ENCODE measurements at regions not wholly inside any gene's neighbourhood (a gene's known extent, or its start where the extent isn't known, plus 50 kb on each side); places are given as distances from the start of the nearest gene placed in this dataset.

DNA sequence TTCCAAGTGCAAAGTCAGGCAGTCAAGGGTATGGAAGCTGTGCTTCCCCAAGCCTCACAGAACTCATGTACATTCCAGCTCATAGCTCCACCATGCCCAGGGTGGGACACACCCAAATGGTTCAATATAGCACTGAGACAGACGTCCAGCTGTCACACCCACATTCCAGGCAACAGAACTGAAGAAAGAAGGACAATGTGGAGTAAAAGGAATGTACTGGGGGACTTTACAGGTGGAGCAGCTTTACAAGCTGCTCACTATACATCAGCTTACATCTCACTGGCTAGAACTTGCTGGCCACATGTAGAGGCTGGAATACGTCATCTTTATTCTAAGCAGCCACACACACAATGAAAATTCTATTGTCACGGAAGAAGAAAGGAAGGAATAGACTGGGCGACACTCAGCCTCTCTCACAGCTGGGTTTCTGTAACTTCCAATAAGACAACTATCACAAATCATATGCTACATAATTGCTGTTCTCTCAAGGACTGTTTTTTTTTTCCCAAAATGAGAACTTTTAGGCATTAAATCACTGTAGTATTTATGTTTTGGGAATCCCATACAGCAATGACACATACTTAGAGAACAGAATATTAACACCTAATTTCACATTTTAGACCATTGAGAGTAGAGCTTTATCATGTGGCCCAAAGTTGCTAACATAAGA, 86.1 kb downstream of the KLF12 start:
- WGBS, 3 donors = 75 to 86% (median 78%) methylated on average over 4 of the region's 4 CpGs
- no peak overlapping the region for H3K27ac ChIP-seq (ENCODE audit: low read depth, low read length)

- no peak overlapping the region for H3K27ac ChIP-seq (ENCODE audit: low read depth, low read length)
Measured at GRCh38 chr13:74046431-74046830, 87.8 kb downstream of the KLF12 start.

DNA sequence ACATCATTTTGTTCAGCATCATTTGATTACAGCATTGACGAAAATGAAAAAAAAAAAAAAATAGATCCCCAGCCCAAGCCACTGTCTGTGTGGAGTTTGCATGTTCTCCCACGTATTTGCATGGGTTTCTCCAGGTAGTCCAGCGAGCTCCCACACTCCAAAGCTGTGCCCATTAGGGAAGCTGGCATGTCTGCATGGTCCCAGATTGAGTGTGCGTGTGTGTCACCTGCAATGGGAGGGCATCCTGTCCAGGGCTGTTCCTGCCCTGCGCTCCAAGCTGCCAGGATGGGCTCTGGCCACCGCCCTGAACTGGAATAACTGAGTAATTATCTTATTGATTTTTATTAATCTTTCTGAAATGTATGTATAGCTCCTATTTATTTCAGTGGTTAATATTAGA, 88.6 kb downstream of the KLF12 start:
- WGBS, 3 donors = 93 to 96% (median 95%) methylated on average over 6 of the region's 6 CpGs
- no peak overlapping the region for H3K27ac ChIP-seq (ENCODE audit: low read depth, low read length)

- 69 to 85% (median 83%) methylated on average over 5 of the region's 5 CpGs for WGBS, 3 donors
- H3K27ac ChIP-seq (ENCODE audit: low read depth, low read length) = no peak overlapping the region
Measured at GRCh38 chr13:74043237-74043636, 91.0 kb downstream of the KLF12 start.

GRCh38 chr13:74040200-74040599, 94.0 kb downstream of the KLF12 start:
- 50 to 84% (median 81%) methylated on average over 4 of the region's 4 CpGs for WGBS, 3 donors
- H3K27ac ChIP-seq (ENCODE audit: low read depth, low read length) = no peak overlapping the region

- 90 to 96% (median 94%) methylated on average over 3 of the region's 3 CpGs for WGBS, 3 donors
Measured at GRCh38 chr13:74039667-74040066, 94.5 kb downstream of the KLF12 start.

DNA sequence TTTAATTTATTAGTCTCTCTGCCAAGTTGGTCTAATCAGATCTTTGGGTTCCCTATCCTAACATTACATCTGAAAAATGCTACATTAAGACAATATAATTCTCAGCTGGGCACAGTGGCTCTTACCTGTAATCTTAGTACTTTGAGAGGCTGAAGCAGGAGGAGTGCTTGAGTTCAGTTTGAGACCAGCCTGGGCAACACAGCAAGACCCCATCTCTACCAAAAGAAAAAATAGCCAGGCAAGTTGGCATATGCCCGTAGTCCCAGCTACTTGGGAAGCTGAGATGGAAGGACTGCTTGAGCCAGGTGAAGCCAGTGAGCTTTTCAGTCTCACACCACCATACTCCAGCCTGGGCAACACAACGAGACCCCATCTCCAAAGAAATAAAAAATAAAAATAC, 95.0 kb downstream of the KLF12 start:
- 90 to 100% (median 97%) methylated on average over 2 of the region's 2 CpGs for WGBS, 3 donors

More at GRCh38 chr13:74039667-74040066, 94.5 kb downstream of the KLF12 start:
- H3K27ac ChIP-seq (ENCODE audit: low read depth, low read length) = no peak overlapping the region

GRCh38 chr13:74037762-74038161, 96.4 kb downstream of the KLF12 start:
- H3K27ac ChIP-seq (ENCODE audit: low read depth, low read length) = no peak overlapping the region

More for the DNA sequence above, 95.0 kb downstream of the KLF12 start:
- H3K27ac ChIP-seq (ENCODE audit: low read depth, low read length) = no peak overlapping the region

DNA sequence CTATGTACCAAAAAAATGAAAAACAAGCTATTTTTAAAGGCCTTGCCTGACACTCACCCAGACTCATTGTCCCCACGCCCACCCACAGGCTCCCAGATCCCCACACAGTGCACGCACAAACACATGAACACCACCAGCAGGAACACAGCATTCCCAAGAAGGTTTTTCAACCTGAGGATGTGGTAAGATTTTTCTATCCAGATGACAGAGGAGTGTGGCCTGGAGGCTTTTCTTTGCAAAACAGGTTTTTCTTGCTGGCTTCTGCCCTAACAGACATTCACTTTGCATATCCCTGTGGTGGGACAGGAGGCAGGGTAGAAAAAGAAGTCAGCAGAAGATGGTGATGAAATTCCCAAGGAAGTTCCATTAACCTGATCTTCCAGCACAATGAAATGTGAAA, 97.8 kb downstream of the KLF12 start:
- 77 to 91% (median 91%) methylated on average over 2 of the region's 2 CpGs for WGBS, 3 donors
- H3K27ac ChIP-seq (ENCODE audit: low read depth, low read length) = no peak overlapping the region

GRCh38 chr13:74035896-74036295, 98.3 kb downstream of the KLF12 start:
- WGBS, 3 donors = 87 to 96% (median 93%) methylated on average over 3 of the region's 3 CpGs
- H3K27ac ChIP-seq (ENCODE audit: low read depth, low read length) = no peak overlapping the region

GRCh38 chr13:74032325-74032724, 101.9 kb downstream of the KLF12 start:
- no peak overlapping the region for H3K27ac ChIP-seq (ENCODE audit: low read depth, low read length)
- 82 to 84% (median 83%) methylated on average over 4 of the region's 4 CpGs for whole genome bisulfite sequencing, 3 donors

- 89 to 95% (median 90%) methylated on average over 4 of the region's 4 CpGs for WGBS, 3 donors
- H3K27ac ChIP-seq (ENCODE audit: low read depth, low read length) = no peak overlapping the region
Measured at GRCh38 chr13:74027161-74027779, 106.9 kb downstream of the KLF12 start.

DNA sequence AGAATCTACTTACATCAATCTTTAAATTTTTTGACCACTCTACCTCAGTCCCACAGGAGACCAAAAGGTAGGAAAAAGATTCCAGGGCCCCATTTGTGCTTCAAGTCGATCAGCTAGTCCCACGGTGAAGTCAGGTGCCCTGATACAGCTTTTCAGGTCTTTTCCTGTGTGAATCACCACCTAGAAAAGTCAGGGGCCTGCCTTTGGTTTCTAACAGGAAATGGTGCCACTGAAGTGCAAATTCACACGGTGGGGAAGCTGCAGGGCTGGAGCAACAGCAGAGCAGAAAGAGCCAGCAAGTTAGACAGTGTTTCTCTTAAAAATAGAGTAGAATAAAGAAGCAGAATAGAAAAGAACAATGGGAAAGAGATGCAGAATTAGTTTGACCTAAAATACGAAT, 107.5 kb downstream of the KLF12 start:
- H3K27ac ChIP-seq (ENCODE audit: low read depth, low read length) = no peak overlapping the region
- WGBS, 3 donors = 43 to 67% (median 46%) methylated on average over 4 of the region's 4 CpGs

GRCh38 chr13:74025369-74025768, 108.8 kb downstream of the KLF12 start:
- H3K27ac ChIP-seq (ENCODE audit: low read depth, low read length) = no peak overlapping the region
- WGBS, 3 donors = 76 to 90% (median 76%) methylated on average over 3 of the region's 3 CpGs

DNA sequence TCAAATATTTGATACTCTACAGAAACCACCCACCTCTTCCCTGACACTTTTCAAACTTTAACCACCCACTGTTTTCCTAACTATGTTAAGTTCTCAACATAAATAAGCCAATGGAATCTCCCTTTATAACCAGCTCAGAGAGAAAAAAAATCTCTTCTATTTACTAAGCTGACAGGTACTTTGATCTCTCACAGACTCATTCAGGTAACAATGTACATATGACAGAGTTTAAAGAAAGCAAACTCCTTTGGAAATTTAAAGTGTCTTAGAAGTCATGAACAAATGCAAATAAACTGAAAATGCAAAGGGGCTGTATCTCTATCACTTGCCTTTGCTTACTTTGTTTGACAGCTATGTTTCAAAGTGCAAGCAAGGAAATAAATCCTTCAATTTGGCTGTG, 109.3 kb downstream of the KLF12 start:
- H3K27ac ChIP-seq (ENCODE audit: low read depth, low read length) = no peak overlapping the region

GRCh38 chr13:74024314-74024713, 109.9 kb downstream of the KLF12 start:
- 68 to 84% (median 69%) methylated on average over 4 of the region's 4 CpGs for WGBS, 3 donors
- no peak overlapping the region for H3K27ac ChIP-seq (ENCODE audit: low read depth, low read length)

GRCh38 chr13:74023484-74023883, 110.7 kb downstream of the KLF12 start:
- WGBS, 3 donors = 96 to 97% (median 97%) methylated on average over 2 of the region's 2 CpGs
- no peak overlapping the region for H3K27ac ChIP-seq (ENCODE audit: low read depth, low read length)

DNA sequence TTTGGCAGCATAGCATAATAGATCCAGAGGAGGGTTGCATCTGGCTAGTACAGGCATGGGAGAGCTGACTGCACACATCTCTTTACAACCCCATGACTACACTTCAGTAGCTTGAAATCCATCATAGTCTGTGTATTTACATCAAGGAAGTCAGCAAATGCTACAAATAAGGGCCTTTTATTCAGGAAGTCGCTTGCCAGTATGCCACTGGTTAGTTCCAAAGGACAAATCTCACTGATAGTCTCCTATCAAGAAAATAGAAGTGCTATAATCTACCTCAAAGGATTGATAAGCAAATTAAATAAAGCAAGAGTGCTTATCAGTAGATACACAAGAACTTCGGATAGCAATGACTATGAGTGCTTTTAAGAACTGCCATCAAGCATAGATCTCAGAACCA, 112.7 kb downstream of the KLF12 start:
- H3K27ac ChIP-seq (ENCODE audit: low read depth, low read length) = no peak overlapping the region
- 34 to 90% (median 88%) methylated on average over 2 of the region's 2 CpGs for WGBS, 3 donors

GRCh38 chr13:74018062-74018431, 116.2 kb downstream of the KLF12 start:
- H3K27ac ChIP-seq (ENCODE audit: low read depth, low read length) = no peak overlapping the region

DNA sequence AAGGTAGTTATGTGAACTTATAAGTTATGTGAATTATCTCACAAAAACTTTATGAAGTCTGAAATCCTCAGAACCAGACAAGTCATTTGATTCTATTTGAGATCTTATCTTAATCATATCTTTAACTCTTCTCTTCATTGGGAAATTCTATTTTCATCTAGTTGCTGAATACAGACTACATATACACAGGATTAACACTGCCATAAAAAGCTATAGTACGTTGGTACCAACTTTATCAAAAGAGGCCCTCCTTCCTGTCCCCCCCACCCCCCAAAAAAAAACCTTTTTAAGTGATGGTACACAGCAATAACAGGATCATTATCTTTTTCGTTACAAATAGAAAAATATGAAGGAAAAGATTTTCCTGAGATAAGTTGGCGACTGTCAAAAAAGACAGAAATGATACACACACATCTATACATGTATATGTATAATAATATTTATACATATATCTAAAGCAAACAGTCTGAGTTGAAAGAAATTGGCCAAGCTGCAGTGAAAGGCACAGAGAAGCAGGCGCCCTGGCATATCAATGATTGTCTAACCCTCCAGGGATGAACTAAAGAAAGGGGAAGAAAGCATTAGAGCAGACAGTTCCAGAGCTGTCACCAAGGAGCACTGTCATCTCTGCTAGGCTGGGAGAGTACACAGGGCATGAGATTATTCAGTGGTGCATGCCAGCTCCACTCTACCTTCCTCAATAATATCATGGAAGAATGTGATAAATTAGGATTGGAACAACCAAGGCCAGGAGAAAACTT, 116.7 kb downstream of the KLF12 start:
- WGBS, 3 donors = 82 to 87% (median 83%) methylated on average over 4 of the region's 4 CpGs
- H3K27ac ChIP-seq (ENCODE audit: low read depth, low read length) = no peak overlapping the region

More at GRCh38 chr13:74018062-74018431, 116.2 kb downstream of the KLF12 start:
- WGBS, 3 donors = 78 to 90% (median 90%) methylated on average over 1 of the region's 1 CpG

Data from adipose tissue (tissue), 3 donors.